NCI-H146 (cell line): ENCODE measurements at regions not wholly inside any gene's neighbourhood (a gene's known extent, or its start where the extent isn't known, plus 50 kb on each side); places are given as distances from the start of the nearest gene placed in this dataset.

Source experiments
- DNase-seq: peaks from one replicate; lab custom pipeline; 2025; lab: John Stamatoyannopoulos, UW

DNA sequence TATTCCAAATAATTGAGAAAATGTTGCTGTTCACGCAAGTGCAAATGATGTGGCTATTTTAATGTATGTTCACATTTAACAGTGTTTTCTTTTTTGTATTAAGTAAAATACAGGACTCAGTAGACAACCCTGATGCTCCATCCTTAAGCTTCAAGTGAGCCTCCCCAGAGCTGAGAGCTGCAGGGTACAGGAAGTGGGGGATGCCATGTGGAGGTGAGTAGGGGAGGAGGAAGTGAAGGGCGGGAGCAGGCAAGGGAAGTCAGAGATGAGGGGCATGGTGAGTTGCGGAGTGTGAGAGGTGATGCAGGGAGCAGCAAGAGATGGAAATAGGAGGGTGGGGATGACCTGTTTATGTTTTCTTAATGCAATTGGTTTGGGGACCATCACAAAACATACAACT is 711.0 kb downstream of the UQCRFS1 start:
- no peak for DNase-seq

- DNase-seq = no peak
These were observed 711.8 kb downstream of the UQCRFS1 start for GRCh38 chr19:28500982-28501630.

- DNase-seq = no peak
These were observed 712.7 kb downstream of the UQCRFS1 start for GRCh38 chr19:28500296-28500695.

DNA sequence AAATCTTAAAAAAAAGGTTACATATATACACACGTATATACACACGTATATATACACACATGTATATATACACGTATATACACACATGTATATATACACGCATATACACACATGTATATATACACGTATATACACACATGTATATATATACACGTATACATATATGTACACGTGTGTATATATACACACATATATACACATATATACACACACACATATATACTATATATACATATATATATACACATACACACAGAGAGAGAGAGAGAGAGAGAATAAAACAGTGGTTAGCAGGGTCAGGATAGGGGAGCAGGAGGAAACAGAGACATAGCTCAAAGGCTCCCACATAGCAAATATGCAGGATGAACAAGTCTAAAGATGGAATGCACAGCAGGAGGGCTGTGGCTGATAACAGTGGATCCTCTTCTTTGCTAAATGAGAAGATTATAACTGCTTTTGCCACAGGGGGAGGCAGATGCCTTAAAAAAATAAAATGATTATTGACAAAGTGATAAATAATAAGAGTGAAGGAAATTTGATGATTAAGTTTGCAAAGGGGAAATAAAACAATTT is 714.5 kb downstream of the UQCRFS1 start:
- DNase-seq = no peak

GRCh38 chr19:28497887-28498286 is 715.1 kb downstream of the UQCRFS1 start:
- DNase-seq = no peak

- DNase-seq = no peak
These were observed 715.8 kb downstream of the UQCRFS1 start for GRCh38 chr19:28497137-28497536.

DNA sequence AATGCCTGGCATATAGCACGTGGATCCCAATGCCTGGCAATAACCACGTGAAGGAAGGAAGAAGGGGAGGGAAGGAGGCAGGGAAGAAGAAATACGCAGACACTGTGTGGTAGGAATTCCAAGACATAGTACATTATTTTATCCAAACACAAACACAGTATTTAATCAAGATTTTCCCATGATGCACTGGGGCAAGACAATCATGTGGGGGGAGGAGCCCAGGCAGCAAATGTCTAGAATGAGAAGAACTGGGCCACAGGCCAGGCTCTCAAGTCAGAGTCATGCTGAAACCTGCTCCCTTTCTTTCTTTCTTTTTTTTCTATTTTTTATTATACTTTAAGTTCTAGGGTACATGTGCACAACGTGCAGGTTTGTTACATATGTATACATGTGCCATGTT is 717.9 kb downstream of the UQCRFS1 start:
- DNase-seq = no peak

- no peak for DNase-seq
These were observed 718.5 kb downstream of the UQCRFS1 start for GRCh38 chr19:28494461-28494860.

DNA sequence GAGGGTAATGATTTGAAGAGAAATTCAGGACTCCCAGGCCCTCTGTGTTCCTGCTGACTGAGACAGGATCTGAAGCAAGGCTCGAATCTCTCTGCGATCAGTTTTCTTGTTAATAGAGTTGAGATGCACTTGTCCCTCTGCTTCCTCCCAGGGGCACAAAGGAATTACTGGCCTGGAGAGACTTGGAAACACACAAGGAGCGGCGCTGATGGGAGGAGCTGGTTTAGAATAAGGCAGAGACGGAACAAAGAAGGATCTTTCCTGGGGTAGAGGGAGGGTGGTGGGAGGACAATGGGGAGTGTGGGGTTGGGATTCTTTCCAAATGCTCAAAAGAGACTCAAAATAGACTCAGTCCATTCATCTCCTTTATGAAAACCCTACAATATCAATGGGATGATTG is 719.1 kb downstream of the UQCRFS1 start:
- DNase-seq = no peak

- no peak for DNase-seq
These were observed 720.3 kb downstream of the UQCRFS1 start for GRCh38 chr19:28492621-28493020.

DNA sequence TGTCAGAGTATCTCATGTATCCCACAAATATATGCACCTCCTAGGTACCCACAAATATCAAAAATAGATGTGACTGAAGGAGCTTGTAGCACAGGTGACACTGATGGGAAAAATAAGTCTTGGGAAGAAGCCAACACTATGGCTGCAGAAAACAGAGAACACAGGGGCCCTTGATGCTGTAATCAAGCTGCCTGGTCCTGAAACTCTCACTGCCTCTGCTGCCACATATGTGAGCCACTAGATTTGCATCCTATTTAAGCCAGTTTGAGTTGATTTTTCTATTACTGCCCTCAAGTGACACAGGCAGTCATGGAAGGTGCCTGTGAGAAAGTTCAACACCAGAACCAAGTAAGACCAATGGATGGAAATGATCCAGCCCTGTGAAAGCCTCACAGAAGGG is 720.8 kb downstream of the UQCRFS1 start:
- DNase-seq = no peak

DNA sequence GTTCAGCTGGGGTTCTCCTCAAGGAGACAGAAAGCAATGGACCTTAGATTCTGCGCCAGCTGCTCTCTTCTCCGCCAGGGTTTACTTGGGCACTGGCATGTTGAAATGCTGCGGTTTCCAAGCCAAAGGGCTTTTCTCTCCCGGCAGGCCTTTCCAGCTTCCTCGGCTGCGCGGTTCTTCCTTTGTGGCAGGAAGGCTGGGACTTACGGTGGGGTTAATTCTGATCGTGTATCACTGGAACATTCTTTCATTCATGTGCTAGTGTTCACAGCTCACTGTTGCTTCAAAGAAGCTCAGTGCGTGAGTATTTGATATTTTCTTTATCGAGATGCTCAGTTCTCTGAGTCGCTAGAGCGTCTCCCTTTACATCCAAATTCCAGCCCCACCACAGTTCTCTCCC is 723.2 kb downstream of the UQCRFS1 start:
- no peak for DNase-seq

- DNase-seq = no peak
These were observed 723.8 kb downstream of the UQCRFS1 start for GRCh38 chr19:28489126-28489660.

DNA sequence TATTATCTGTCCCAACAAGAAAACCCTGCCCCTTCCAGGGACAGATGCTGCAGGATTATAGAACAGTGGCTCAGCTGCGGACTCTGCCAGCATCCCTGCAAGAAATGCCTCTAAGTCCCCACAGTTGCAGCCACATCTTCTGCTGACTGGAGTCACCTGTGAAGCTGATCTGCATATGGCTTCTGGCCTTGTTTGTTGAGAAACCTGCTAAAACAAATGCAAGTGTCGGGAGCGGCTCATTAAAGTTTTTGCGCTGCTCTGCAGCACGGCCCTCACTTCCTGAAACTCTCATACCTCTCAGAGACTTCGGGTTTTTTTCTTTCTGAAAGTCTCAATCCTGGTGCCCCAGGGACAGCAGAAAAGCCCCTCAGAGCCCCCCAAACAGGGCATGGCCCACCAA is 725.0 kb downstream of the UQCRFS1 start:
- DNase-seq = no peak

GRCh38 chr19:28486926-28487325 is 726.0 kb downstream of the UQCRFS1 start:
- DNase-seq = no peak

- no peak for DNase-seq
These were observed 726.5 kb downstream of the UQCRFS1 start for GRCh38 chr19:28486473-28486872.

GRCh38 chr19:28485292-28485691 is 727.7 kb downstream of the UQCRFS1 start:
- no peak for DNase-seq

- no peak for DNase-seq
These were observed 729.8 kb downstream of the UQCRFS1 start for GRCh38 chr19:28483197-28483596.

- DNase-seq = no peak
These were observed 730.7 kb downstream of the UQCRFS1 start for GRCh38 chr19:28482221-28482620.

GRCh38 chr19:28481674-28482073 is 731.3 kb downstream of the UQCRFS1 start:
- no peak for DNase-seq

GRCh38 chr19:28475525-28475924 is 737.4 kb downstream of the UQCRFS1 start:
- no peak for DNase-seq

DNA sequence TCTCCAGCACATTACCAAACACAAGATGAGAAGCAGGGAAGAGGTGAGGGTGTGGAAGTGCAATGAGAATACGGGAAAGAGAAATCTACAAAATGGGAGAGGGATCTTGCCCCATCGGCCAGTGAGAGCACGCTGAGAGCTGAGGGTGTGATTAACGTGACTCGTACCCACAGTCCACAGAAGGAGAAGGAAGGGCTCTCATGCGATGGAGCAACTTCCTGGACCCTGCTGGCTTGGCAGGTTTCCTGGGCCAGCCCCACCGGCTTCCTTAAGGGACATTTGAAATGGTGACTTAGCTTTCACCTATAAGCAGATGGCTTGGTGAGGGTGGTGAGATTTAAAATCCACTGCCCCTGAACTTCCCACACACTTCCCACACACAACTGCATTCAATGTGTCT is 740.1 kb downstream of the UQCRFS1 start:
- no peak for DNase-seq

- no peak for DNase-seq
These were observed 741.0 kb downstream of the UQCRFS1 start for GRCh38 chr19:28471731-28472510.
